HEK293T (cell line): ENCODE measurements at regions not wholly inside any gene's neighbourhood (a gene's known extent, or its start where the extent isn't known, plus 50 kb on each side); places are given as distances from the start of the nearest gene placed in this dataset.

Source experiments
- CTCF ChIA-PET: fragments of 350-600 bp; formaldehyde crosslinking; extraction: SDS; loops from one replicate; lab custom pipeline; 2021; ENCODE audit warnings: antibody characterized with exemption, inconsistent platforms; lab: Yijun Ruan, JAX
- POLR2A ChIA-PET: fragments of 350-600 bp; formaldehyde crosslinking; extraction: SDS; loops from one replicate; lab custom pipeline; 2020; ENCODE audit warnings: antibody characterized with exemption, inconsistent platforms; lab: Yijun Ruan, JAX
- DNase-seq: peaks from one replicate; pipeline ENCODE4 v3.0.0; 2012; ENCODE audit warnings: mixed read lengths; ENCODE audit errors: extremely low spot score
- ARNT ChIP-seq: fragments of 450-650 bp; IDR thresholded peaks from 2 replicates; pipeline ENCODE4 v1.6.1; 2017; ENCODE audit warnings: mild to moderate bottlenecking
- BHLHE40 ChIP-seq: fragments of 450-650 bp; IDR thresholded peaks from 2 replicates; pipeline ENCODE4 v1.6.1; 2016; ENCODE audit warnings: mild to moderate bottlenecking, moderate library complexity, borderline replicate concordance
- CTBP1 ChIP-seq: fragments of 450-650 bp; IDR thresholded peaks from 2 replicates; pipeline ENCODE4 v1.6.1; 2016; ENCODE audit warnings: borderline replicate concordance
- ELF4 ChIP-seq: fragments of 450-650 bp; IDR thresholded peaks from 2 replicates; pipeline ENCODE4 v1.6.1; 2017; ENCODE audit warnings: antibody characterized with exemption
- FOXA1 ChIP-seq: fragments of 450-650 bp; IDR thresholded peaks from 2 replicates; pipeline ENCODE4 v1.6.1; 2016; ENCODE audit warnings: mild to moderate bottlenecking
- FOXK2 ChIP-seq: fragments of 450-650 bp; IDR thresholded peaks from 2 replicates; pipeline ENCODE4 v1.6.1; 2016; ENCODE audit warnings: mild to moderate bottlenecking
- FOXM1 ChIP-seq: fragments of 450-650 bp; IDR thresholded peaks from 2 replicates; pipeline ENCODE4 v1.6.1; 2017; ENCODE audit warnings: mild to moderate bottlenecking, borderline replicate concordance
- HDGF ChIP-seq: fragments of 450-650 bp; IDR thresholded peaks from 2 replicates; pipeline ENCODE4 v1.6.1; 2017; ENCODE audit warnings: antibody characterized with exemption, borderline replicate concordance
- L3MBTL2 ChIP-seq: fragments of 450-650 bp; conservative IDR thresholded peaks from 2 replicates; pipeline ENCODE4 v1.6.1; 2016; ENCODE audit warnings: mild to moderate bottlenecking
- LEF1 ChIP-seq: fragments of 450-650 bp; IDR thresholded peaks from 2 replicates; pipeline ENCODE4 v1.6.1; 2017; ENCODE audit warnings: mild to moderate bottlenecking, borderline replicate concordance
- NFRKB ChIP-seq: fragments of 450-650 bp; IDR thresholded peaks from 2 replicates; pipeline ENCODE4 v1.6.1; 2016; ENCODE audit warnings: mild to moderate bottlenecking, moderate library complexity
- SP1 ChIP-seq: fragments of 450-650 bp; IDR thresholded peaks from 2 replicates; pipeline ENCODE4 v1.6.1; 2017
- SUZ12 ChIP-seq: fragments of 450-650 bp; IDR thresholded peaks from 2 replicates; pipeline ENCODE4 v1.6.1; 2016; ENCODE audit warnings: mild to moderate bottlenecking
- TARDBP ChIP-seq: fragments of 450-650 bp; IDR thresholded peaks from 2 replicates; pipeline ENCODE4 v1.6.1; 2016
- ZNF384 ChIP-seq: fragments of 450-650 bp; IDR thresholded peaks from 2 replicates; pipeline ENCODE4 v1.6.1; 2016
- TF ChIP-seq, protein P1 (sequence below): fragments of 450-650 bp; IDR thresholded peaks from 2 replicates; pipeline ENCODE4 v1.6.1; 2016

DNA sequence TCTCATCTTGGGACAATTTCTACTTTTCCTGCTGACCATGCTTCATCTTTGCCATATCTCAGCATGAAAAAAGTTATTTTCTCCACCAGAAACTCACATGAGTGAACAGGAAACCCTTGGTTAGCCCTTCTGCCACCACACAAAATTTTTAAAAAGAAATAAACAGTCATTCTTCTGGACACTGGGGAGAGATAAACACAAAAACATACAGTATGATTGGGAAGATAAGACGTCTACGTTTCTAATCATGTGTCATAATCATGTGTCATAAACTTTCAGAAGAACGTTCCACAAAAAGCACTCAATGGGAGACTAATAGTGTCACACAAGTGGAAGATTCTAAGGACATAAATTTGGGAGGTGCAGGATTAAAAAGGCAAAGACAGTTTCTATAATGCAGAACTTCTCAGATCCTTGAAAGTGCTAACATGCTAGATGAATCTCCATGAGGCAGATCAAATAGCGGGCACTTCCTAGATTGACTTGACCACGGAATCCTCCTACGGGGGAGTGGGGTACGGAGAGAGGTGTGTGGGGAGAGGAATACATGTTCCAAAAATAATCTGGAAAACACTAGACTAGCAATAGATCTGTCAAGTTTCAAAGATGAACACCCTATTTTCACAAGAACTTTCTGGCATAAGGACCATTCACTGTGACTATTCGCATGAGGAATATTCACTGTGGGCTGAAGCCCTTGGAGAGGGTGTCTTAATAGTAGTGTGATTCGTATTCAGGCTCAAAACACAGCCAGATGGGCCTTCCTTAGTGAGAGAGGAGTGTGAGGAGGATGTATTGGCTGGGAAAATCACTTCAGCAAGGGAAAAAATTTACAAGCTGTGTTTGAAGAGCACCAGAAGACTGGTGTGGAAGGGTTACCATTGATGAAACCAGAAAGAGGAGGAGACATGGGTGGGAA is 206.7 kb downstream of the SETD4 start:
- no peak for DNase-seq
- POLR2A ChIA-PET: no interaction called here
- TF ChIP-seq FOXA1 (no peak), BHLHE40 (no peak), ZNF384 (no peak), L3MBTL2 (no peak)
- CTCF ChIA-PET: no interaction called here

GRCh38 chr21:35852820-35853219 is 207.5 kb downstream of the SETD4 start:
- CTCF ChIA-PET: no interaction called here
- TF ChIP-seq SP1 (no peak), SUZ12 (no peak), FOXM1 (no peak), FOXA1 (no peak), HDGF (no peak), LEF1 (no peak), L3MBTL2 (no peak), ARNT (no peak)
- TF ChIP-seq, protein P1, sequence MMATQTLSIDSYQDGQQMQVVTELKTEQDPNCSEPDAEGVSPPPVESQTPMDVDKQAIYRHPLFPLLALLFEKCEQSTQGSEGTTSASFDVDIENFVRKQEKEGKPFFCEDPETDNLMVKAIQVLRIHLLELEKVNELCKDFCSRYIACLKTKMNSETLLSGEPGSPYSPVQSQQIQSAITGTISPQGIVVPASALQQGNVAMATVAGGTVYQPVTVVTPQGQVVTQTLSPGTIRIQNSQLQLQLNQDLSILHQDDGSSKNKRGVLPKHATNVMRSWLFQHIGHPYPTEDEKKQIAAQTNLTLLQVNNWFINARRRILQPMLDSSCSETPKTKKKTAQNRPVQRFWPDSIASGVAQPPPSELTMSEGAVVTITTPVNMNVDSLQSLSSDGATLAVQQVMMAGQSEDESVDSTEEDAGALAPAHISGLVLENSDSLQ: no peak
- DNase-seq: no peak
- POLR2A ChIA-PET: no interaction called here

DNA sequence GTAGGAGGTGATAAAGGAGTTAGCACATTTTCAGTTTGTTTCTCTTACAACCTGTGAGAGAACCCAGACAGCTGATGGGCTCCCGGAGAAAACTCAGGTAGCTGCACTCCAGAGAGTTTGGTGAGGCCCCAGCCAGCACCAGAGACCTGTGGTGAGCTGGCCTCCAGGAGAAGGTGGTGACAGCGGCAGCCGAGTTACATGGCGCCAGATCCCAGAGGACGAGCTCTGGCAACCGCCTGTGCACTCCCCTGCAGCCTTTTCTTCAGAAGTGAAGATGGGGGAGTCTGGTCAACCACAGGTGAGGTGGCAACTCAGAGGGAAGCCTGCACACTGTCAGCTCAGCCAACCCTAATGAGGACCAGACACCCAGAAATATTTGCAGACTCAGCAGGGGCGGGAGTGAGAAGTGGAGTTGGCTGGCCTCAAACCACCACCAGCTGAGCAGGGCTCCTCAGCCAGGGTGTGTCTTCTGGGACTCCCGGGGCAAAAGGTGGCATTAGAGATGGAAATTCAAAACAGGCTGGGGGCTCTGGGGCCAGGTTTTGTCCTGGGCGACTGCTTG is 209.7 kb downstream of the SETD4 start:
- TF ChIP-seq HDGF (no peak), FOXA1 (no peak), FOXM1 (no peak), SP1 (no peak), LEF1 (no peak)
- POLR2A ChIA-PET: no interaction called here

DNA sequence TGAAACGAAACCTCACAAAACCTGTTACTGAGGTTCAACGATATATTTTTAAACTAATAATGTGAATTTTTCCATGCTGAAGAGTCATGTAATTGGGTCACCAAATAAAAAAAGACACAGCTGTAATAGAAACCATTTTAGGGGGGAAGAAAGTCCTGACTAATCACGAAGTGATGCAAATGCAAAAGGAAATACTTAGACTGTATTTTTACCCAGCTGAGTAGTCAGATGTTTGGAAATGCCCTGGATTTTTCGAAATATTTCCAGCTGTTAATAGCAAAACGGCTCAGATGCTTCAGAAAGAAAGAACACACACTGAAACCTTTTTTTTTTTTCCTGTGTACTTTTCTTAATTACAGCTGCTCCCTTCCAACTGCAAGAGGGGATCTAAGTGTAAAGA is 210.3 kb downstream of the SETD4 start:
- DNase-seq: no peak
- ChIA-PET POLR2A (no interaction called here), CTCF (interaction anchor here (1.2 kb wide), 1 partner anchor 10 kb away, joined by 3 read pairs; no protein-coding TSS in a partner anchor)
- TF ChIP-seq L3MBTL2 (no peak), FOXA1 (no peak), LEF1 (no peak), ARNT (no peak), FOXM1 (no peak), ZNF384 (no peak), FOXK2 (no peak)

More for the DNA sequence above, 209.7 kb downstream of the SETD4 start:
- DNase-seq: no peak
- CTCF ChIA-PET: interaction anchor here (1.2 kb wide), 1 partner anchor 10 kb away, joined by 3 read pairs; no protein-coding TSS in a partner anchor

DNA sequence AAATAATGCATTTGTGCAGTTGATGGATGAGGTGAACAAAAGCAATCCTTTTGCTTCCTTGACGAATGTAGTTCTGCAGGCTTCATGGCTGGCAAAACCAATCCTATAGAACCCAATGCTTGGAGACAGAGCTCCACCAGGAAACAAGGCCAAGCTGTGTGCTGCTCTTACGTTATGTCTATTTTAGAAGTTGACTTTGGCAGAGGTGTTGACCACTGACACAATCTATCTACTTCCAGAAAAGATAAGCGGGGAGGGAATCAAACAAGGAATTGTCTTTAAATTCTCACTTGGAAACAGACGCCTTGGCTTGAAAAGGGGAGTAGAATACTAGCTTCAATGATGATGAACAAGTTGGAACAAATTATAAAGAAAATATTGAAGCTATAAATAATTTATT is 211.2 kb downstream of the SETD4 start:
- TF ChIP-seq LEF1: no peak
- TF ChIP-seq NFRKB: no peak
- TF ChIP-seq TARDBP: no peak
- TF ChIP-seq ARNT: no peak
- TF ChIP-seq FOXA1: no peak
- no peak for TF ChIP-seq L3MBTL2
- no peak for TF ChIP-seq ZNF384
- TF ChIP-seq BHLHE40: no peak
- no peak for TF ChIP-seq CTBP1
- no peak for TF ChIP-seq SUZ12
- TF ChIP-seq FOXK2: no peak
- TF ChIP-seq SP1: no peak
- TF ChIP-seq ELF4: no peak
- no peak for TF ChIP-seq FOXM1
- TF ChIP-seq, protein P1: no peak
- no peak for TF ChIP-seq HDGF
- POLR2A ChIA-PET: no interaction called here
- no peak for DNase-seq
- CTCF ChIA-PET: no interaction called here

DNA sequence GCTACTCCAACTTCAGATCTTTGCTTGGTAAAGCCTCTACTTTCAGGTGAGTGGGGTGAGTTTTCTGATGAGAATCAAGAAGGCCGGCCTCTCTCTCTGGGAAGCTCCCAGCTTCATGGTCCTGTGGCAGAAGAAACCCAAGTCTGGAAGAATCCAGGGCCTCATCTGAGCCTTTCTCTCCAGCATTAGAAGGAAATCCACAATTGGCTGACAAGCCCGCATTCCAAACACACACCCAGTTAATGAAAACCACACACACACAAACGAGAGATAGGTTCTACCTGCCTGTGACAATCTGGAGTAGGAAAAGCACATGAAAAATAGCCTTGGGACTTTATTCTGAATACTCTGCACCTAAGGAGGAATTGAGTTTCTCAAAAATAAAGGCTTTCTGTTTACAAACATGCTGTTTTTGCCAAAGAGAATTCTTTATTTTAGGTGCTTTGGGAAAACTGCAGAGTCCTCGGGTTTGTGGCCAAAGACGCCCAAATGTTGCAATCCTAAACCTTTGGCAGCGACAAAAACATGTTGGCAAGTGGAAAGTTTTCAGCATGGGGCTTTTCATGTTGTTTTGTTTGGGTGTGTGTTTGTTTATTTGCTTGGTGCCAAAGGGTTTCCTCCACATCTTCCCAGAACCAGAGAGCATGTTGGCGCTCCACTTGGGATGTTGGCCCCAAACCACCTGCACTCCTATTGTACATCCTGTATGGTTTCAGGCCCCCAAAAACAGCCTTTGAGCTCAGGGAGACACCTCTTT is 216.2 kb downstream of the SETD4 start:
- TF ChIP-seq ZNF384 (no peak), TARDBP (no peak), LEF1 (no peak), ELF4 (no peak), BHLHE40 (no peak), FOXK2 (no peak), SUZ12 (no peak), L3MBTL2 (no peak), SP1 (no peak)
- TF ChIP-seq, protein P1: no peak
- CTCF ChIA-PET: interaction anchor here (0.5 kb wide), 1 partner anchor 93 kb away, joined by 3 read pairs; no protein-coding TSS in a partner anchor
- POLR2A ChIA-PET: no interaction called here
- no peak for DNase-seq
